ENCODE measurements at regions not wholly inside any gene's neighbourhood (a gene's known extent, or its start where the extent isn't known, plus 50 kb on each side); places are given as distances from the start of the nearest gene placed in this dataset.

GRCh38 chr4:53764761-53765490 lies 173.6 kb upstream of the LNX1 start:
- no peak for DNase-seq

DNA sequence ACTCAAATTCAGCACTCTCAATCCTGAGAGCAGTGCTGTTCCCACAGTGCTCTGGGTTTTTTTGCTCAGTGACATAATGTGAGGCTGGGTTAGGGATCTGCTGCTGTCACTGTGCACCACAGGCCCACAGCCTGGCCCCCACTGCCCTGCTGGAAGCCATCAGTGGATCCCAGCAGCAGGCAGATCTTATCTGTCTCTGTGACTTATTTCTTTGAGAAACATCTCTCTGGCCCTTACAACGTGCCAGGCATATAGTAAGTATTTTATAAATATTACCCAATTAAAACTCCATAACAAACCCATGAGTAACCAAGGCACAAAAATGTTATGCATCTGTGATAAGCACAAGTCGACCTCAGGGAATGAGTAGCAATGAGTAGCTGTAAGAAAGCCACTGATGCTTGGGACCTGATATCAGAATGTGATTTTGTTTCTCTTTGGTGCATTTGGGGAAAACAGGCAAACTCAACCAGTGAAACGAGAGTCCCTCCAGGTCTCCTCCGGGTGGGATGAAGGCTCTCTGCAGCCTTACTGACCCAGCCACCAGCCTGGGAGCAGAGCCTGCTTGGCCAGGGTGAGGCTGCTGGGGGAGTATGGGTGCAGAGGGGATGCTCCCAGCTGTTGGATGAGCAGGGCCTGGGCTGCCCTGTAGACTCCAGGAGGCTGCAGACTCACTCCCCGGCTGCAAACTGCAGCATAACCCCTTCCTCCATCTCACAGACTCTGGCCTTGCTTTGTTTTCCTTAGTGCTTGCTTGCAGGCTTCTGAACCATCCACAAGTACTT lies 172.7 kb upstream of the LNX1 start:
- DNase-seq = no peak

DNA sequence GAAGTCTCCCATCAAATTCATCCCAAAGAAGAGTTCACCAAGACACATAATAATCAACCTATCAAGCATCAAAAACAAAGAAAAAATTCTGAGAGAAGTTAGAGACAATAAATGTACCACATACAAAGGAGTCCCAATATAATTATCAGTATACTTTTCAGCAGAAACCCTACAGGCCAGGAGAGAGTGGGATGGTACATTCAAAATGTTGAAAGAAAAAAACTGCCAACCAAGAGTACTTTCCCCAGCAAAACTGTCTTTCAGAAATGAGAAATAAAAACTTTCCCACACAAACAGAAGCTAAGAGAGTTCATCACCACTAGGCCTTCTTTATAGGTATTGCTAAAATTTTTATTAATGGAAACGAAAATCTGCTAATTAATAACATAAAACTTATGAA lies 164.4 kb upstream of the LNX1 start:
- no peak for DNase-seq

- DNase-seq = no peak
Measured at GRCh38 chr4:53752124-53752523, 160.8 kb upstream of the LNX1 start.

DNA sequence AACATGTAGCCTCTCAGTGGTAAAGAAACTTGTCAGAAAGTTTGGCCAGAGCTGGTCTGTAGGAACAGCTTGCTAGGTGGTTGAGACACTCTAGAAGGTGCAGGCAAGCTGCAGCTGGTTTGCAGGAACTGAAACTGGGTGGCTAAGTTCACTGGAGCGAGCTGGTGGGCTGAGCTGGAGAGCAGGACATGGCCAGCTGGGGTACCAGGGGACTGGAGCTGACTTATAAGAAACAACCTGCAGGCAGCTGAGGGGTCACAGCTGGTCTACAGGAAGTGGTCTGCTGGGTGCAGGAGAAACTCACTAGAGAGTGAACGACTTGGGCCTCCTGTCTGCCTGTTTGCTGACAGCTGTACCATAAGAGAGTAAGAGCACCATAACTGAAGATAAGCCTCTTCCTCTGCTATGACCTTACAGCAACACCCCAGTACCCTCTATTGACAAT lies 157.1 kb upstream of the LNX1 start:
- DNase-seq = no peak

- no peak for DNase-seq
Measured at GRCh38 chr4:53747401-53747800, 156.1 kb upstream of the LNX1 start.

DNA sequence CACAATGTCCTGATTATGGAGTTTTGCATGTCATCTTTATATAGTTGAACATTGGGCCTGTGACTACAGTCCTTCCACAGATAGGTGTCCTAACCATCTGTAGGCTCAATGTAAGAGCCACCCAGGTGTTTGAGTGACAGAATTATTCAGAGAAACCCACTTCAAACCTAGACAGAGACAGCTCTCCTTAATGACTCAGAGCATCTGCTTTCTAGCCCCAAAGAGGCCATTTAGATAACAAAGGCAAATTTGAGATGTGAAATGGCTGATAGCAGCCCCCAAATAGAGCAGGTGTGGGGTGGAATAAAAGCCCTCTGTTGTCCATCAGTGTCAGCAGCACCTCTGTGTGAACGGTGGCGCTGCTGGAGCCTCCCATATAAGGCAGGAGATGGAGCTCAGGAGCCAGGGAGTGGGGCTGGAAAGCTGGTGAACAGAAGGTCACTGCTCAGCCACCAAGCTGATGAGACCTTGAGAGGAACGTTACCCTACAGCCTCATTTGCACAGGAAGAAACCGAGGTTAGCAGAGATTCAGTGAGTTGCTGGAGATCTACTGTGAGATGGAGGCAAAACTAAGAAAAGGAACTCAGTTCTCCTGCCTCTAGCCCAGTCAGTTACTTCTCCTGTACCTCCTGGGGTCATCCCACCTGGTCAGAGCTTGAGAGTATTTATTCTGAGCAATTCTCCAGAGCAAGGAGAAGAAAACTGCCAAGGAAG lies 153.3 kb upstream of the LNX1 start:
- DNase-seq = no peak

GRCh38 chr4:53734584-53735353 lies 143.5 kb upstream of the LNX1 start:
- no peak for DNase-seq

DNA sequence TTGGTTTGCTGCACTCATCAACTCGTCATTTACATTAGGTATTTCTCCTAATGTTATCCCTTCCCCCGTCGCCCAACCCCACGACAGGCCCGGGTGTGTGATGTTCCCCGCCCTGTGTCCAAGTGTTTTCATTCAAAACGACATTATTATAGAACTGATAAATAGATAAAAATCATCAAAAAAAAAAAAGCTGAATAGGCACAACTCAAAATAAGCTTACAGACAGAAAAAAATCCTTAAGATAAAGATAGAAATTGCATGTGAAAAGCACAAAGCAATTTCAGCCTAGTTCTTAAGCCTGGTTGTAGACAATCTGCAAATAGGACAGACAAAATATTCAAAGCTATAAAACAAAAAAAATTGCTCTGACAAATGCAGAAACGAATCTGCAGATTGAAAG lies 142.9 kb upstream of the LNX1 start:
- no peak for DNase-seq

GRCh38 chr4:53732661-53733060 lies 141.4 kb upstream of the LNX1 start:
- DNase-seq = no peak

DNA sequence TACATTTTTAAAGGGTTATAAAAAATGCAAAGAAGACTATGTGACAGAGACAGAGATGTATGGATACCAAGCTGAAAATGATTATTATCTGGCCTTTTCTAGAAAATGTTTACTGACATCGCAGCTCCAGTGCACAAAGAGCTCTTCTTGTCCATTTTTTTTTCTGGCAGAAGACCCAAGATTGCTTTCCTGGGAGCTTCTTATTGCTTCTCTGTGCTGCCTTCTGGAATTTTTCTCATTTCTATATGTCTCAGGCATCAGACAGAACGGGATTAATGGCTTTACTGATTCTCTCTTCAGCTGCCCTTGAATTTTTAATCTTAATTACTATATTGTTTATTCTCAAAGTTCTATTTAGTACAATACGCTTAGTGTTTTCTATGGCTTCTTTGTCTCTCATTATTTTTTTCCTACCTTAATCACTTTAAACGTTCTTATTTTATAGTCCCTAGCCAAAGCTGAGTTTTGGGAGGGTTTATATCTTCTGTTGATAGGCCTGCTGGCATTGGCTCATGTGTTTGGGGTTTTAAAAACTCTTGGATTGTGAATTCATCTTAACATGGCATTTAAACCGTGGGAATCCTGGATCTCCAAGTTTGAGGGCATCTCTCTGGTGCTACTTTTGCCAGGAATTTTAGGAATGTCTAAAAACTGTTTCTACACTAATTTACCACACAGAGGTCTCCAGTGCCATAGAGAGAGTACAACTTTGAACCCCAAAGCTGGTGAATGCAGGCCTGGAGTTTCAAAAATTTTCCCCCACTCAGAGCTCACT lies 138.9 kb upstream of the LNX1 start:
- no peak for DNase-seq

DNA sequence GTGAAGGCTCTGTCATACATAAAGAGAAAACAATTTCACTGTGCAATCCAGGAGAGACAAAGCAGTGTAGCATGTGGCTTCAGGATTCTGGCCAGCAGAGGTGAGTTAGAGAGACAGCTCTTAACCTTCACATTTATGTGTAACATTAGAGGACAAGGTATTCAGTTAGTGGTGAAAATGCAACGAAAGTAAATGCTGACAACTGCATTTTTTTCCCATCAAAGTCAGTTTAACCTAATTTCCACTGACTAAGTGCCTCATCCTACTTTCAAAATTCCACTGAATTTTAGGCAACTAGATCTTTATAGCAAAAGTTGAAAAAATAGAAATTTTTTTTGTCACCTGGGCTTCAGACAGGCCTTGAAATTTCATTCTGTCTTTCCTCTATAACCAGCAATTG lies 130.8 kb upstream of the LNX1 start:
- no peak for DNase-seq

GRCh38 chr4:53721263-53721662 lies 130.0 kb upstream of the LNX1 start:
- no peak for DNase-seq

- DNase-seq = no peak
Measured at GRCh38 chr4:53720776-53721175, 129.5 kb upstream of the LNX1 start.

DNA sequence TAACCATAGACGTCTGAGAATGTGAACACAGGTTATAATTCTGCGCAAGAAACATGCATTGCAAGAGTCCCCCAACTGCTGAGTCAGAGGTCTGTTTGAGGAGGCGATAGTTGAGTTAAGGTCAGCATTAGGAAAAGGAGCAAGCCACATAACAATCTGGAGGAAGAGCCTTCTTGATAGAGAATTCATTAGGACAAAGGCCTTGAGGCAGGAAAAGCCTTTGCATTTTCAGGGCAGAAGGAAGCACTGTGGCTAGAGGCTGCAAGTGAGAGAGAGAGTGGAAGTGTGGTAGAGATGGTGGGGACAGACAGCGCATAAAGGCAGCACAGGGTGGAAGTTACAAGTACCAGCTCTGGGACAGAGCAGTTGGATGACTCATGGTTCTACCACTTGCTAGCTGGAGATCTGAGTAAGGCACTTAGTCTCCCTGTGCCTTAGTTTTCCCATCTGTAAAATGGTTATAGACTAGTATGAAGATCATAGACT lies 125.8 kb upstream of the LNX1 start:
- DNase-seq = no peak

- no peak for DNase-seq
Measured at GRCh38 chr4:53716471-53717063, 125.3 kb upstream of the LNX1 start.

- DNase-seq = no peak
Measured at GRCh38 chr4:53716011-53716410, 124.7 kb upstream of the LNX1 start.

DNA sequence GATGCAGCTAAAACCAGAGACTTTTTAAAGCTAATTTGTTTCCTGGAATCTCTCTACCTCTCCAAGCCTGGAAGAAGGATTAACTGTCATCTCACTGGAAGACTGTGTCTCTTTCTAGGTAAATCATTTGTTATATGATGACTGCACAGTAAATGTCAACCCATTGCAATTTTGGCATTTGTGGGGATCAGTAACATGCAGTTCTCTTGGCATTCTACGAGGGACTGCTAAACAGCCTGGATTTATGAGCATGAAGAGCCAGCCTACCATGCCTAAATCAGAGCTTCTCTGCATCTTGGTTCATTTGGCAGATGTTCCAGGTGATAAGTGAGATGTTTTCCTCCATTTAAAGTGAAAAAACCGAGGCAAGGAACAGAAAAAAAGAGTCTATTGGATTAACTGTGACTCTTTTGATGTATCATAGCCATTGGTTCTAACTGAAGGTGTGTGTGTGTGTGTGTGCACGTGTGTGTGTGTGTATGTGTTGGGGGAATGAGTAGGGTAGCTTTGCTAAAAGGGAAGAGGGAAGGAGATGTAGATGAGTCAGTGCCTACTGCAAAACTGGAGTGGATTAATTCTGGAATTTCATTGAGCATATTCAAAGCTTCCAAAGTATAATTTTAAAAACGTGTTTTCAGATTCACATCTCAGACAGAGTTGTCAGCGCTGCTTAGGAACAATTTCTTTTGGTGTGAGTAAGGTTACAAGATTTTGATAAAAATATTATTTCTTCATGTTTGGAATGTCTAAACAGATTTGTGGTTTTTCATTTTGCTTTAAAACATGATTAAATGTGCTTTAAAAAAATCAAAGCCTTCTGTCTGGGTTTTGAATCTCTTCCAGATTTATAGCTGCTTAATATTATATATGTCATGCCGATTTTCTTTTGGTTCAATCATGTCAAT lies 123.2 kb upstream of the LNX1 start:
- no peak for DNase-seq

- no peak for DNase-seq
Measured at GRCh38 chr4:53713767-53714166, 122.5 kb upstream of the LNX1 start.

- DNase-seq = no peak
Measured at GRCh38 chr4:53713296-53713695, 122.0 kb upstream of the LNX1 start.

Measured in activated CD4-positive, alpha-beta T cell treated with anti-CD3 and anti-CD28 coated beads, Interleukin-2, Interleukin-6, amounts not matched to agents 100 ng/mL and 50 ng/mL, durations not matched to agents 16 hours and 8 hours (primary cell).